Uterus (tissue), 2 donors: ENCODE measurements at regions not wholly inside any gene's neighbourhood (a gene's known extent, or its start where the extent isn't known, plus 50 kb on each side); places are given as distances from the start of the nearest gene placed in this dataset.

Source experiments
- CTCF ChIP-seq, 4 experiments: fragments of 200-600 bp in 2 of 4; fragments of 450-650 bp in 2 of 4; sonication (generic) in 2 of 4; IDR thresholded peaks; one replicate each; pipeline ENCODE4 v1.5.1; 2016 to 2019; ENCODE audit warnings: antibody characterized with exemption in 4 of 4, mild to moderate bottlenecking in 2 of 4, moderate library complexity in 1 of 4
- POLR2A ChIP-seq, 2 donors: fragments of 450-650 bp; IDR thresholded peaks; one replicate each; pipeline ENCODE4 v1.6.1; 2016; ENCODE audit warnings: antibody characterized with exemption in 2 of 2, mild to moderate bottlenecking in 1 of 2, moderate library complexity in 1 of 2

GRCh38 chr14:101380940-101381339 is 180.4 kb upstream of the DIO3 start:
- no peak for TF ChIP-seq CTCF (IDR thresholded peaks at IDR 0.05)
- TF ChIP-seq POLR2A (IDR thresholded peaks at IDR 0.05) = no peak
